Activated CD8-positive, alpha-beta memory T cell treated with anti-CD3 and anti-CD28 coated beads, Interleukin-2, amount 10 ng/mL, durations not matched to agents 7 days and 5 days (primary cell): ENCODE measurements at regions not wholly inside any gene's neighbourhood (a gene's known extent, or its start where the extent isn't known, plus 50 kb on each side); places are given as distances from the start of the nearest gene placed in this dataset.
"Not testable (repeated sequence)": the region's sequence is repeated elsewhere in the genome, so short reads cannot be mapped to it uniquely, and the experiment has no call there.

Experiments
- ATAC-seq: fragments of 150-1000 bp; cut with Tn5 transposase; one replicate; pipeline ENCODE4 v1.10.0; 2021; ENCODE audit warnings: moderate library complexity
- CTCF ChIA-PET: fragments of 350-600 bp; sonication (Branson Sonifier 250); formaldehyde crosslinking; loops from one replicate; lab custom pipeline; 2021; ENCODE audit warnings: antibody characterized with exemption; lab: Charles Lee
- DNase-seq: peaks from one replicate; pipeline ENCODE4 v3.0.0-alpha.2; 2020
- H3K27ac Mint-ChIP-seq: one replicate; pipeline ENCODE4 v1.8.0; 2021; ENCODE audit warnings: mild to moderate bottlenecking, mixed read lengths
- H3K27me3 Mint-ChIP-seq: one replicate; pipeline ENCODE4 v1.8.0; 2021; ENCODE audit warnings: mixed read lengths
- H3K36me3 Mint-ChIP-seq: one replicate; pipeline ENCODE4 v1.8.0; 2021; ENCODE audit warnings: mild to moderate bottlenecking, mixed read lengths
- H3K4me1 Mint-ChIP-seq: one replicate; pipeline ENCODE4 v1.8.0; 2021; ENCODE audit warnings: mixed read lengths
- H3K4me3 Mint-ChIP-seq: one replicate; pipeline ENCODE4 v1.8.0; 2021; ENCODE audit warnings: mild to moderate bottlenecking, moderate library complexity, mixed read lengths
- H3K9me3 Mint-ChIP-seq: one replicate; pipeline ENCODE4 v1.8.0; 2022; ENCODE audit warnings: low read depth, mixed read lengths

DNA sequence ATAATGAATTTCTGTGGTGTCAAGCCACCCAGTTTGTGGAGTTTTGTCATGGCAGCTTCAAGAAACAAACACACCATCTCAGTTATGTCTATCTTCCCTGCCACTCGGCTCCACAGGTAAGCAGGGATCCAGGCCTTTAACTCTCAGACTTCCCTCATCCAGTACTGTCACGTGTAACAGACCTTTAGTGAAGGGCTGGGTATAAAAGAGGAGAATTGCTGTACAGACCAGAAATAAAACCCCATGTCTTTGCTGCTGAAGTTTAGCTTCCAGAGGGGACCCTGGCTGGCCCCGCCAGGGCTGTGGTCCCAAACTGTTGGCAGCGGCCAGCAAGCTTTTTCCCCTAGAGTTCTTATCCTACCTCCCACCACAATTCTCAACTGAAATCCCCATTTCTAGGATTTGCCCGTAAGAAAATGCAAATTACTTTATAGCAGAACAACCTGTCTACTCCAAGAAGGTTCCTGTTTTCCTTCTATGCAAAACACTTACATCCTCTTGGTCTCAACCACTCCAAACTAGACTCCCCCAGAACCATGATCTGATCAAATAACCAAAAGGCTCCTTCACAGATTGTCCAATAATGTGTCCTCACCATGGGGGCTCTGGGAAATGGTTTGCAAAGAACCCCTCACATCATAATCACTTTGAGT lies 438.0 kb upstream of the ID2 start:
- Mint-ChIP-seq H3K4me3 (no peak overlapping the region), H3K27ac (no peak overlapping the region), H3K36me3 (peaks cover 24% of the 10 kb centered on the region), H3K27me3 (no peaks in the 10 kb centered on the region), H3K4me1 (peaks cover 16% of the 10 kb centered on the region), H3K9me3 (peaks cover 21% of the 10 kb centered on the region)
- CTCF ChIA-PET = no interaction called here
- ATAC-seq (no peak), DNase-seq (no peak)

DNA sequence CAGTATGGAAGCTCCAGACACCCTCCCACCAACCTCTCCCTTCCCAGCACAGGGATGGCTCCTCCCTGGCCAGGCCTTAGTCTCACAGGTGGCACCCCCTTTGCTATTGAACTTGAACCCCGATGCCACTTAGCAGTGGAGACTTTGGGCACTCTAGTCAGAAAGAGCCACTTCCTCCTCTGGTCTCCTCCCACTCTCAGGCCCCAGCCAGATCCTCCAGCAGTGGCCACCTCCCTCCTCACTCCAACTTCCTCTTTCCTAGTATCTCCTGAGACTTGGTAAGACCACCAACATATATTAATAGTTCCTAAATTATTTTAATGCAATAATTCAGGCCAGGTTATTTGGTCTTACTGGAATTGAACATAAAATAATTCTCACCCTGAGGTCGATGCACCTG lies 437.2 kb upstream of the ID2 start:
- Mint-ChIP-seq H3K9me3 (peaks cover 21% of the 10 kb centered on the region), H3K27me3 (no peaks in the 10 kb centered on the region), H3K4me3 (no peak overlapping the region), H3K27ac (no peak overlapping the region), H3K36me3 (peaks cover 24% of the 10 kb centered on the region), H3K4me1 (peaks cover 9% of the 10 kb centered on the region)
- DNase-seq = no peak
- no peak for ATAC-seq
- CTCF ChIA-PET = no interaction called here

- no peak for ATAC-seq
- Mint-ChIP-seq H3K4me3 (no peak overlapping the region), H3K9me3 (peaks cover 25% of the 10 kb centered on the region), H3K4me1 (peaks cover 1% of the 10 kb centered on the region), H3K36me3 (peaks cover 29% of the 10 kb centered on the region), H3K27ac (no peak overlapping the region), H3K27me3 (peaks cover 4% of the 10 kb centered on the region)
- CTCF ChIA-PET = interaction anchor here (1.3 kb wide), 1 partner anchor 80 kb away, joined by 3 read pairs; no protein-coding TSS in a partner anchor
- DNase-seq = no peak
These were observed 435.7 kb upstream of the ID2 start for GRCh38 chr2:8246137-8246536.

GRCh38 chr2:8247905-8248622 lies 433.8 kb upstream of the ID2 start:
- ATAC-seq = no peak
- CTCF ChIA-PET = no interaction called here
- H3K27ac Mint-ChIP-seq = no peak overlapping the region
- no peak for DNase-seq
- no peak overlapping the region for H3K4me3 Mint-ChIP-seq
- no peaks in the 10 kb centered on the region for H3K4me1 Mint-ChIP-seq
- peaks cover 24% of the 10 kb centered on the region for H3K9me3 Mint-ChIP-seq
- peaks cover 28% of the 10 kb centered on the region for H3K36me3 Mint-ChIP-seq
- peaks cover 4% of the 10 kb centered on the region for H3K27me3 Mint-ChIP-seq

- DNase-seq (no peak), ATAC-seq (no peak)
- H3K27me3 Mint-ChIP-seq = peaks cover 4% of the 10 kb centered on the region
- H3K27ac Mint-ChIP-seq = no peak overlapping the region
- no peak overlapping the region for H3K4me3 Mint-ChIP-seq
- H3K9me3 Mint-ChIP-seq = peaks cover 21% of the 10 kb centered on the region
- no peaks in the 10 kb centered on the region for H3K4me1 Mint-ChIP-seq
- peaks cover 25% of the 10 kb centered on the region for H3K36me3 Mint-ChIP-seq
- CTCF ChIA-PET = no interaction called here
These were observed 433.3 kb upstream of the ID2 start for GRCh38 chr2:8248623-8248957.

- peaks cover 21% of the 10 kb centered on the region for H3K36me3 Mint-ChIP-seq
- ATAC-seq (no peak), DNase-seq (no peak)
- no peaks in the 10 kb centered on the region for H3K4me1 Mint-ChIP-seq
- CTCF ChIA-PET = no interaction called here
- no peak overlapping the region for H3K4me3 Mint-ChIP-seq
- H3K27me3 Mint-ChIP-seq = peaks cover 4% of the 10 kb centered on the region
- H3K27ac Mint-ChIP-seq = no peak overlapping the region
- peaks cover 21% of the 10 kb centered on the region for H3K9me3 Mint-ChIP-seq
These were observed 432.7 kb upstream of the ID2 start for GRCh38 chr2:8249141-8249540.

DNA sequence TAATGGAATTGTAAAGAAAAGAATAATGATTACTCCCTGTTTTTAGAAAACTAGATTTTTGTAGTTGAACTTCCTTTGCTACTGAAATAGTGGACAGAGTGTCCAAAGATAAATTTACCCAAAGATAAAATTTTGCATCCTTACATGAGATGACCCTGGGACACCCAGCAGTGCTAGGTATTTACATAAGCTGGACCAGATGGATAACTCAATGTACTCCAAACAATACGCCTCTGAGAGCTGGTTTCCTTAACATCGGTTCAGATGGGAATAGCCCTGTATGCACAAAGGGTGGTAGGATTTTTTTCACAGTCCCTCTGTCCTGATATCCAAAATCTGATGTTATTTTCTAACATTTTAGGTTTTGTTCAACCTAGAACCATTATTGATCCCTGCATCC lies 432.1 kb upstream of the ID2 start:
- no peak overlapping the region for H3K27ac Mint-ChIP-seq

DNA sequence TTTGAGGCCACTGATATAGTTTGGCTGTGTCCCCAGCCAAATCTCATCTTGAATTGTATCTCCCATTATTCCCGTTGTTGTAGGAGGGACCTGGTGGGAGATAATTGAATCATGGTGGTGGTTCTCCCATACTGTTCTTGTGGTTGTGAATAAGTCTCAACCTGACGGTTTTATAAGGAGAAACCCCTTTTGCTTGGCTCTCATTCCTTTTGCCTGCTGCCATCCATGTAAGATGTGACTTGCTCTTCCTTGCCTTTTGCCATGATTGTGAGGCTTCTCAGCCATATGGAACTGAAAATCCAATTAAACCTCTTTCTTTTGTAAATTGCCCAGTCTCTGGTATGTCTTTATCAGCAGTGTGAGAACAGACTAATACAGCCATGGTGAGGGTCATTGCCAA lies 431.6 kb upstream of the ID2 start:
- CTCF ChIA-PET, DNase-seq, H3K27ac Mint-ChIP-seq: not testable (repeated sequence)

More for the DNA sequence above, 432.1 kb upstream of the ID2 start:
- no peaks in the 10 kb centered on the region for H3K4me1 Mint-ChIP-seq
- H3K36me3 Mint-ChIP-seq = peaks cover 16% of the 10 kb centered on the region
- peaks cover 4% of the 10 kb centered on the region for H3K27me3 Mint-ChIP-seq
- H3K9me3 Mint-ChIP-seq = peaks cover 21% of the 10 kb centered on the region
- no peak for DNase-seq
- CTCF ChIA-PET = no interaction called here
- H3K4me3 Mint-ChIP-seq = no peak overlapping the region
- ATAC-seq = no peak

GRCh38 chr2:8251291-8251690 lies 430.6 kb upstream of the ID2 start:
- peaks cover 15% of the 10 kb centered on the region for H3K36me3 Mint-ChIP-seq
- H3K4me3 Mint-ChIP-seq = no peak overlapping the region
- no peak for DNase-seq
- peaks cover 4% of the 10 kb centered on the region for H3K27me3 Mint-ChIP-seq
- H3K9me3 Mint-ChIP-seq = peaks cover 13% of the 10 kb centered on the region
- H3K27ac Mint-ChIP-seq = no peak overlapping the region
- no peaks in the 10 kb centered on the region for H3K4me1 Mint-ChIP-seq
- no peak for ATAC-seq
- CTCF ChIA-PET = interaction anchor here (1.5 kb wide), 1 partner anchor 34 kb away, joined by 4 read pairs; no protein-coding TSS in a partner anchor

More for the DNA sequence above, 431.6 kb upstream of the ID2 start:
- Mint-ChIP-seq H3K9me3 (peaks cover 19% of the 10 kb centered on the region), H3K36me3 (peaks cover 16% of the 10 kb centered on the region)
- H3K4me1 Mint-ChIP-seq, H3K27me3 Mint-ChIP-seq, H3K4me3 Mint-ChIP-seq, ATAC-seq: not testable (repeated sequence)

DNA sequence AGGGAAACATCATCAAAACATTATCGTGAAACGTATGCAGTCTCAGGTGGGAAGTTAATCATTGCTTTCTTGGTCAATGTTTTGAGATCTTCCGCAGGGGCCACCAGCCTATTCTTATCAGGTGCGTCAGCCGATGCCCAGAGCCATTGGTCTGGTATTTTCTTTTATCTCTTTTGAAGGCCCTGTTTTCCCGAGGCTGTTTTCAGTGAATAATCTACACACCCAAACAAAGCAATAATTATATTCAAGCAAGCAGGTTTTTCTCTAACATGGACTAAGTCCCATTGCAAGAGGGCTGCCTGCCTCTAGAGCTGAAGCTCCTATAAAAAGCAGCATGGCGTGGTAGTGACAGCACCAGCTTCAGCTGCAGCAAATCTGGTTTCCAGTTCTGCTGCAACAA lies 430.0 kb upstream of the ID2 start:
- Mint-ChIP-seq H3K9me3 (peaks cover 9% of the 10 kb centered on the region), H3K4me3 (no peak overlapping the region), H3K27ac (no peak overlapping the region), H3K36me3 (peaks cover 10% of the 10 kb centered on the region), H3K4me1 (no peaks in the 10 kb centered on the region), H3K27me3 (peaks cover 4% of the 10 kb centered on the region)
- DNase-seq = no peak
- CTCF ChIA-PET = interaction anchor here (1.5 to 2.8 kb wide), 2 partner anchors 12 to 33 kb away, joined by 4 to 9 read pairs; no protein-coding TSS in a partner anchor
- ATAC-seq = no peak

DNA sequence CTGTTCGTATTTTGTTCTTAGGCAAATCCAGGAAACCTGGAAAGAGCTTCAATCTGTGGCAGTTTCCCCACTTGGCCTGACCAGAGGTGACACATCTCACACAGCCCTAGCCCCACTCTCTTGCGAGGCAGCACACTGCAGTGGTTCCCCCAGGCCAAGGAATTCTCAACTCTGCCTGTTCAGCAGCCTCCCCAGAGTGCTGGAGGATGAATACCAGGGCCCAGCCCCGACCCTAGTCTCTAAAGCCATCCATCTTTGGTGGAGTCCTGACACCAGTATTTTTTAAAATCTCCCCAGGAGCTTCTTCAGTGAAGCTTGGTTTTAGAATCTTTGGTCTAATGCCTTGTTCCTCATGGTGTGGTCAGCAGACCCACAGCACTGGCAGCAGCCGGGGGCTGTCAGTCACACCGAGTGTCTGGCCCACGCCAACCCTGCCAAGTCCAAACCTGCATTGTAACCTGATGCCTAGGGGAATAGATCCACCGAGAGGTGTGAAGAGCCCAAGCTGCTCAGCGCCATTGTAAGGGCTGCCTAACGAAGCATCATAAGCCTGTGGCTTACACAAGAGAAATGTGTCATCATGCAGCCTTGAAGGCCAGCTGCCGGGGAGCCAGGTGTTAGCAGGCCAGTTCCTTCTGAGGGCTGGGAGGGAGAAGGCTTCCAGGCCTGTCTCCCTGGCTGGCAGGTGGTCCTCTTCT lies 428.7 kb upstream of the ID2 start:
- no peak overlapping the region for H3K27ac Mint-ChIP-seq
- peaks cover 3% of the 10 kb centered on the region for H3K9me3 Mint-ChIP-seq
- no peak for DNase-seq
- H3K4me3 Mint-ChIP-seq = no peak overlapping the region
- no peak for ATAC-seq
- peaks cover 5% of the 10 kb centered on the region for H3K36me3 Mint-ChIP-seq
- CTCF ChIA-PET = interaction anchor here (1.5 to 2.8 kb wide), 2 partner anchors 14 to 32 kb away, joined by 4 to 9 read pairs; no protein-coding TSS in a partner anchor
- no peaks in the 10 kb centered on the region for H3K4me1 Mint-ChIP-seq
- H3K27me3 Mint-ChIP-seq = peaks cover 4% of the 10 kb centered on the region

DNA sequence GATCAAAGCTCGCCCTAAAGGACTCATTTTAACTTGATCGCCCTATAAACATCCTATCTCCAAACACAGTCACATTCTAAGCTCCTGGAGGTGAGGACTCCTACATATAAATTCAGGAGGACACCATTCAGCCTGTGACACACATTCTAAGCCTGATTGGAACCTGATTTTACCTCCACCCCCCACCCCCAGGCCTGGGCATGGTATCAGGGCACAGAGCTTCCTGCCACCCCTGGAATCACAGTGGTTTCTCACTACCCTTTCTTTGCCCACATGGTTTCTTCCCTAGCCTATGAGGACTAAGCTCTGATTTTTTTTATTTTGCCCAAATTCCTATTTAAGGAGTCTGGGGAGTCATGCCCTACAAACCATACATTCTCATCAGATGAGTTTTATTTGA lies 428.1 kb upstream of the ID2 start:
- no peak overlapping the region for H3K4me3 Mint-ChIP-seq
- DNase-seq = no peak
- peaks cover 3% of the 10 kb centered on the region for H3K9me3 Mint-ChIP-seq
- H3K4me1 Mint-ChIP-seq = no peaks in the 10 kb centered on the region
- peaks cover 4% of the 10 kb centered on the region for H3K36me3 Mint-ChIP-seq
- ATAC-seq = no peak
- H3K27me3 Mint-ChIP-seq = peaks cover 4% of the 10 kb centered on the region
- H3K27ac Mint-ChIP-seq = no peak overlapping the region
- CTCF ChIA-PET = interaction anchor here (2.8 kb wide), 1 partner anchor 14 kb away, joined by 9 read pairs; no protein-coding TSS in a partner anchor

DNA sequence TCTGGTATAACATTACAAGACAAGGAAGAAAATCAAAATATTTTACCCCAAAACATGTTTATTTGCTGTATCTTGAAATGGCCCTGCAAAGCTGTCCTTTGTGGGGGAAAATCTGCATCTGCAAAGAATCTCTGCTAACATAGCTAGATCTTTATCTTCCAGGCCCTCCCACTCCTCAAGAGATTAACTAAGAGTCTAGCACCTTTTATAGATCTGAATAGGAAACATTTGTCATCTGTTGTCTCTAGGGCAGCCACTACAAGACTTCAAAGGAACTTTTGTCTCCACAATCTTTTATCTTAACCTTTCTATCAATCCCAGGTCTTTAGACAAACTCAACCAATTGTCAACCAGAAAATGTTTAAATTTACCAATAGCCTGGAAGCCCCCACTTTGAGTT lies 427.6 kb upstream of the ID2 start:
- not testable (repeated sequence) for H3K9me3 Mint-ChIP-seq, DNase-seq, H3K4me1 Mint-ChIP-seq, H3K36me3 Mint-ChIP-seq, H3K4me3 Mint-ChIP-seq, ATAC-seq, H3K27me3 Mint-ChIP-seq, H3K27ac Mint-ChIP-seq
- CTCF ChIA-PET = interaction anchor here (2.8 kb wide), 1 partner anchor 15 kb away, joined by 9 read pairs; no protein-coding TSS in a partner anchor
